ENCODE measurements at regions not wholly inside any gene's neighbourhood (a gene's known extent, or its start where the extent isn't known, plus 50 kb on each side); places are given as distances from the start of the nearest gene placed in this dataset.
"Not testable (repeated sequence)": the region's sequence is repeated elsewhere in the genome, so short reads cannot be mapped to it uniquely, and the experiment has no call there.

DNA sequence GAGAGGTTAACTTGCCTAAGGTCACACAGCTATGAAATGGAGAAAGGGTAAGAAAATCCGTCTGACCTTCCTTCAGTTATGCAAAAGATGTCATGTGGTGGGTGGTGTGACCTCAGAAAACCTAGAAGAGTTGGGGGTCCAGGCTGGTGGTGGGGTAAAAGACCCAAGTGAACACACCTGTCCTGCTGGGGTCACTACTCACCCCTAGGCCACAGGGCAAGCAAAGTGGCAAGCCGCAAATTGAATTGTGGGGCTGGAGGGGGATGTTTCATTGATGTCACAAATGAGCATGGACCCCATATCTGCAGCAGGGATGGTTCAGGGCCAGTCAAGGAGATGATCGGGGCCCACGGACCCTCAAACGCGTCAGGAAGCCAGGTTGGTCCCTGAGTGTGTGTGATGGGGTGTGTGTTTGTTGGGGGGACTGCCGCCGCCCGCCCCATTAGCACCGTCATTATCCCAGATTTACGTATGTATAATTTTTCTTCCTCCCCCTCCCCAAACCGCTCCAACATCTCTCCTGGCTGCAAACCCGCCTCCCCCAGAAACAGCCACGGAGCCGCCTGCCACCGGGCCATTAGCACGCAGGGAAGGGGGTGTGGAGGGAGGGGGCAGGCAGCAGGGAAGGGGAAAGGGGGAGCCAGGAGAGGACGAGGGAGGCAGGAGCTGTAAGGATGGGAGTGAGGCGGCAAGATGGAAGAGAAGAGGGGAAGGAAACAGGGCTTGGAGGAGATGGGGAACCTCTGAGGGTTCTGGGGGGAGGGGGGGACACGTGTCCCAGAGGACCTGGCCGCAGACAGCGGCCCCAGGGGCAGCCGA lies 157.4 kb downstream of the CRLF3 start:
- peak overlapping the region; percentile 56; the same call in 1 of the 2 replicates for H3K4me3 ChIP-seq
- not testable (repeated sequence) for H3K9me3 ChIP-seq

DNA sequence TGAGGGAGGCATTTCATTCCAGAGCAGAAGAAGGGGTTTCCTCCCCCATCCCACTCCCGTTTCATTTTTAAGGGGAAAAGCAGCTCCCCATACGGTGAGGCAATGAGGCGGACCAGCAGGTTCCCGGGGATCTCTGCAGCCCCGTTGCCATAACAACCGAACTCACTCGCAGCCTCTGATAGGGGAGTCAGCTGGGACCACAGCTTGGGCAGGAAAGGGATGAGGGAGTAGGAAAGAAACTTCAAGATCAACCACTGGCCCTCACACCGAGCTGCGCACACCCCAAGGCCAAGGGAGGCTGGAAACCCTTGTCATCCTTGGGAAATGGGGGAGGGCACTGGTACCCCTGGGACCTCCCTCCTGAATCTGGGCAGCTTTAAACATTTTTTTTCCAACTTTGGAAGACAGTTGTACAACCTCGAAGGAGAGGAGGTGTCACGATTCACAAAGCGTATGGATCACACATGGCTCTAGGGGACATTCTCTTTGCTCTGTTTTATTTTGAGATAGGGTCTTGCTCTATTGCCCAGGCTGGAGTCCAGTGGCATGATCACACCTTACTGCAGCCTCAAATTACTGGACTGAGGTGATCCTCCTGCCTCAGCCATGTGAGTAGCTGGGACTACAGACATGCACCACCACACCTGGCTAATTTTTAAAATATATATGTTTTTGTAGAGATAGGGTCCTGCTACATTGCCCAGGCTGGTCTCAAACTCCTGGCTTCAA lies 160.6 kb downstream of the CRLF3 start:
- not testable (repeated sequence) for H3K9ac ChIP-seq, H3K9me3 ChIP-seq, H3K4me3 ChIP-seq, H3K27ac ChIP-seq, H3K27me3 ChIP-seq, H4K20me1 ChIP-seq, H3K4me1 ChIP-seq, H3K36me3 ChIP-seq
- peak overlapping the region; percentile 24 for H3K4me2 ChIP-seq

More for the DNA sequence above, 157.4 kb downstream of the CRLF3 start:
- Histone ChIP-seq H3K4me2 (peak overlapping the region; percentile 57), H3K9ac (peak overlapping the region; percentile 60; the same call in 1 of the 2 replicates), H3K27ac (peak overlapping the region; percentile 63; the same call in 1 of the 2 replicates)
- H3K27me3 ChIP-seq, H4K20me1 ChIP-seq, H3K4me1 ChIP-seq, H3K36me3 ChIP-seq: not testable (repeated sequence)

DNA sequence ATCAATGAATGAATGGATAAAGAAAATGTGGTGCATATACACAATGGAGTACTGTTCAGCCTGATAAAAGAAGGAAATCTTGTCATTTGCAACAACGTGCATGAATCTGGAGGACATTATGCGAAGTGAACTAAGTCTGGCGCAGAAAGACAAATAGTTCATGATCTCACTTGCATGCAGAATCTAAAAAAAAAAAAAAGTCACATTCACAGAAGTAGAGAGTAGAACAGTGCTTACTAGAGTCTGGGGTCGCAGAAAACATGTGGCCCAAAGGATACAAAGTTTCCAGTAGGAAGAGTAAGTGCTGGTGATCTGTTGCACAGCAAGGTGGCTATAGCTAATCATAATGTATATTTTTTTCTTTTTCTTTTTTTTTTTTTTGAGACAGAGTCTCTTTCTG lies 167.3 kb downstream of the CRLF3 start:
- not testable (repeated sequence) for H3K36me3 ChIP-seq, H3K9ac ChIP-seq, H3K4me2 ChIP-seq, H3K4me1 ChIP-seq, H3K4me3 ChIP-seq, H3K27ac ChIP-seq, H4K20me1 ChIP-seq, H3K9me3 ChIP-seq, H3K27me3 ChIP-seq

DNA sequence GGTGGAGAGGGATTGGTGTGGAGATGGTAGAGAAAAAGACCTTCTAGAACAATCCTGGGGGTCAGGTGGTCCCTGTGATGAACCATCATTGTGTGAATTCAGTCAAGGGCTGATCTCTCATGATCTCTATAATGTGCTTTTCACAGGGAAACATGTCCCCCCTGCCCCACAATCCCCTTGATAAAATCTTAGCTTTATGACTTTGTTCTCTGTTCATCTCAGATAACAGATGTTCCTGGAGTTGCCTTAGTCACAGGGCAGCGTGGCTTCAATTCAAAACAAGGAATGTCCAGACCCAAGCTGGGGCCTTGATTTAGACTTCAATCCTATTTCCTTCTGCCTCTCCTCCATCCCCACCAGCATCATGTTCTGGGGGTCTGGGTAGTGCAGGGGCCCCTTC lies 171.5 kb downstream of the CRLF3 start:
- not testable (repeated sequence) for H3K27me3 ChIP-seq, H3K9ac ChIP-seq, H3K27ac ChIP-seq, H3K4me2 ChIP-seq, H3K36me3 ChIP-seq, H3K4me1 ChIP-seq, H4K20me1 ChIP-seq, H3K9me3 ChIP-seq, H3K4me3 ChIP-seq

DNA sequence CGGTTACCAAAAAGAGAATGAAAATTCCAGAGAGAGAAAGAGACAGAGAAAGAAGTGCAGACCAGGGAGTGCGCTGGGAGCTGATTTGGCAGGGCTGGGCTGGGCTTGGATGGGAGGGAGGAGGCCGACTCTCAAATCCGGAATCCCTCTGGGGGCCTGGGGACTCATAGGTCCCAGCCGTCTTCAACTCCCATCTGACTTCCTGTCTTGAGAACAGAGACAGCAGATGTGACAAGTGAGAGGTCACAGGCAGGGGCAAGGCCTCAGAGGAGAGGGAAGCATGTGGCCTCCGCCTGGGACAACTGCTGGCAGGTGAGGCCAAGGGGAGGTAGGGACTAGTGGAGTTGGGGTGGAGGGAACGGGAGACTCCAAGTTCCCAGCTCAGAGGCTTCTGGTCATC lies 172.9 kb downstream of the GOSR1 start:
- not testable (repeated sequence) for H3K9ac ChIP-seq, H3K27ac ChIP-seq, H3K9me3 ChIP-seq, H4K20me1 ChIP-seq, H3K4me3 ChIP-seq, H3K27me3 ChIP-seq, H3K36me3 ChIP-seq
- Histone ChIP-seq H3K4me1 (peaks cover 18% of the 10 kb centered on the region), H3K4me2 (peak overlapping the region; percentile 36)

DNA sequence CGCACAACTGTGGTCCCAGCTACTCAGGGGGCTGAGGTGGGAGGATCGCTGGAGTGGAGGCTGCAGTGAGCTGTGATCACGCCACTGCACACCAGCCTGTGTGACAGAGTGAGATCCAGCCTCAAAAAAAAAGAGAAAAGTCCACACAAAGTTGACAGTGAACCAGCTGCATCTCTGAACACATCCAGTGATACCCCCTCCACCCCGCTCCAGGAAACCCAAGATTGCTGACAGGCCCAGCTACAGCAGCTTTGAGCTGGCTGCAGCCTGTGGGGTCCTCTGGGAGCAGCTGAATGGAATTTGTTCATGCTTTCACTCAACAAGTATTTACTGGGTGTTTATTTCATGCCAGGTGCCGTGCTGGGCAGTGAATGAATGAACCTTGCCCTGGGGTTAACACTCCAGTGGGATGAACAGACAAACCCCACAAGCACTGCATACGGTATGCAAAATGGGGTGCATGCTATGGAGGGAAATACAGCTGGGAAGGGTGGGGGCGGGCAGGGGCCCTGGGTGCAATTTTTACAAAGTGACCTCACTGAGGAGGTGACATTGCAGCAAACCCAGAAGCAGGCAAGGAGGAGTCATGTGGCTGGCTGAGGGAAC lies 170.9 kb downstream of the GOSR1 start:
- Histone ChIP-seq H3K4me1 (peaks cover 18% of the 10 kb centered on the region), H3K4me2 (peak overlapping the region; percentile 17; the same call in 1 of the 2 replicates)
- H3K9me3 ChIP-seq, H3K27me3 ChIP-seq, H3K27ac ChIP-seq, H3K9ac ChIP-seq, H3K36me3 ChIP-seq, H4K20me1 ChIP-seq, H3K4me3 ChIP-seq: not testable (repeated sequence)

DNA sequence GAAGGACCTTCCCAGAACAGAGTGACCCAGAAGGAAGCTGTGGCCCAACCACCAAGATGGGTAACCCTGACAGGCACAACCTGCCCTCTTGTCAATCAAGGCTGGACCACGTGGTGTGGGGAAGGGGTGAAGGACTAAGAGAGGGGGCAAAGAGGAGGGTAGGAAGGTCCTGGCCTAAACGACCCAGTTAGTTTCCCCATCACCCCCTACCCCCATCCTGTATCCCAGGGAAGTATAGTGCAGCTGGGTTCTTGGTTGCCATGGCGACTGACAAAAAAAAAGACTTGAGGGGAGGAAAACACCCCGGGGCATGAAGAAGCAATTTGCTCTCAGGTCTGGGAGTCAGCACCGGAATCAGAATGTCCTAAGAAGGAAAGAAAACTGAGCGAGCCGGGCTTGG lies 168.7 kb downstream of the GOSR1 start:
- H3K36me3 ChIP-seq, H3K27me3 ChIP-seq, H3K4me3 ChIP-seq, H3K27ac ChIP-seq, H3K9ac ChIP-seq, H3K9me3 ChIP-seq, H4K20me1 ChIP-seq, H3K4me2 ChIP-seq: not testable (repeated sequence)
- H3K4me1 ChIP-seq, result peaks cover 18% of the 10 kb centered on the region

DNA sequence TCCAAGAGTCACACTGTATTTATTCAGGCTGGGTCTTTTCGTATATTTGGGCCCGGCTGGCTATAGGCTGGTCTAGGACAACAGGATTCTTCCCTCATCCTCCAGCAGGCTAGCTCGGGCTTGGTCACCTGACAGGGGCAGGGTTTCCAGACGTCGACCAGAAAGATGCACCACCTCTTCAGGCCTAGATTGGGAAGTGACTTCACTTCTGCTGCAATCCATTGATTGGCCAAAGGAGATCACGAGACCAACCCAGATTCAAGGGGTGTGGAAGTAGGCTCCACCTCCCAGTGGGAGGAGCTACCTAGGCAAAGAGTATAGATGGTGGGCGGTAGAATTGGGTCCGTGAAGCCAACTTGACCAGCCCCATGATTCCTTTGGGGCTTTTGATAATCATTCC lies 167.5 kb downstream of the GOSR1 start:
- H3K9me3 ChIP-seq, result not testable (repeated sequence)
- peaks cover 14% of the 10 kb centered on the region for H3K4me1 ChIP-seq

DNA sequence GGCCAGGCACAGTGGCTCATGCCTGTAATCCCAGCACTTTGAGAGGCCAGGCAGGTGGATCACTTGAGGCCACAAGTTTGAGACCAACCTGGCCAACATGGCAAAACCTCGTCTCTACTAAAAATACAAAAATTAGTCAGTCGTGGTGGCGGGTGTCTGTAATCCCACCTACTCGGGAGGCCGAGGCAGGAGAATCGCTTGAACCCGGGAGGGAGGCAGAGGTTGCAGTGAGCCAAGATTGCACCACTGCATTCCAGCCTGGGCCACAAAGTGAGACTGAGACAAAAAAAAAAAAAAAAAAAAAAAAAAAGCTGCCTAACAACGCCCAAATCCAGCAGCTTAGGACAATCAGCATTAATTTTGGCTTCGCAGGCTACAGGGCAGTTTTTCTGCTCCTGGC lies 167.1 kb downstream of the GOSR1 start:
- H3K4me1 ChIP-seq, result peaks cover 14% of the 10 kb centered on the region
- not testable (repeated sequence) for H3K4me2 ChIP-seq, H3K36me3 ChIP-seq, H3K27ac ChIP-seq, H3K4me3 ChIP-seq, H3K9ac ChIP-seq, H4K20me1 ChIP-seq, H3K27me3 ChIP-seq, H3K9me3 ChIP-seq

More for the DNA sequence above, 167.5 kb downstream of the GOSR1 start:
- not testable (repeated sequence) for H3K27ac ChIP-seq, H3K36me3 ChIP-seq, H3K4me2 ChIP-seq, H3K9ac ChIP-seq, H4K20me1 ChIP-seq, H3K27me3 ChIP-seq, H3K4me3 ChIP-seq

DNA sequence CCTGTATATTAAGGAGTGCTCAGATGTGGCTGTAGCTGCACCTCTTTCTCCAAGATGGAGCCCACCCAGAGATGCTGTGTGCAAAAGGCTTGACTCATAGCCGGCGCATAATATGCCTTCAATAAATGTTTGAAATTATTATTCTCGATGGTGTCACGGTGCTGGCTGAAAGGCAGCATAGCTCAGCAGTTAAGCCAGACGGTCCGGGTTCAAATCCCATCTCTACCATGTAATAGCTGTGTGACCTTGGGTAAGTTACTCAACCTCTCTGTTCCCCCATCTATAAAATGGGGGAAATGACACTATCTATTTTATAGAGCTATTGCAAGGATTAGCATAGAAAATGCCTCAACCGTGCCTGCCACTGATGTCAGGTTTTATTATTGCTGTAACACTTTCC lies 164.2 kb downstream of the GOSR1 start:
- not testable (repeated sequence) for H3K4me3 ChIP-seq, H4K20me1 ChIP-seq

DNA sequence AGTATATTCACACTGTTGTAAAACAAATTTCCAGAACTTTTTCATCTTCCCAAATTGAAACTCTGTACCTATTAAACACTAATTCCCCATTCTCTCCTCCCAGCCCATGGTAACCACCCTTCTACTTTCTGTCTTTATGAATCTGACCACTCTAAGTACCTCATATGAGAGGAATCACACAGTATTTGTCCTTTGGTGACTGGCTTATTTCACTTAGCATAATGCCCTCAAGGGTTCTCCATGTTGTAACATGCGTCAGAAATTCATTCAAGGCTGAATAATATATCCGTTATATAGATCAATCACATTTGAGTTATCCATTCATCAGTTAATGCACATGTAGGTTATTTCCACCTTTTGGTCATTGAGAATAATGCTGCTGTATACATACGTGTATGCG lies 162.2 kb downstream of the GOSR1 start:
- not testable (repeated sequence) for H3K4me3 ChIP-seq, H3K9me3 ChIP-seq, H3K27ac ChIP-seq, H3K36me3 ChIP-seq, H4K20me1 ChIP-seq, H3K9ac ChIP-seq, H3K4me1 ChIP-seq, H3K27me3 ChIP-seq, H3K4me2 ChIP-seq

More for the DNA sequence above, 164.2 kb downstream of the GOSR1 start:
- not testable (repeated sequence) for H3K4me1 ChIP-seq, H3K9me3 ChIP-seq, H3K4me2 ChIP-seq, H3K36me3 ChIP-seq, H3K27ac ChIP-seq, H3K27me3 ChIP-seq, H3K9ac ChIP-seq

DNA sequence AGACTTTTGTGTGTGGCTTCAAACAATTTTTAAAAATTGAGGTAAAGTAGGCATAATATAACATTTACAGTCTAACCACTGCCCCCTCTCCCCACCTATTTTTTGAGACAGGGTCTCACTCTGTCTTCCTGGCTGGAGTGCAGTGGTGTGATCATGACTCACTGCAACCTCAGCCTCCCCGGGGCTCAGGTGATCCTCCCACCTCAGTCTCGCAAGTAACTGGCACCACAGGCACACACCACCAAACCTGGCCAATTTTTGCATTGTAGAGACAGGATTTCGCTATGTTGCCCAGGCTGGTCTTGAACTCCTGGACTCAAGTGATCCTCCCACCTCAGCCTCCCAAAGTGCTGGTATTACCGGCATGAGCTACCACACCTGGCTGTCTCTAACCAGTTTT lies 161.8 kb downstream of the GOSR1 start:
- not testable (repeated sequence) for H3K36me3 ChIP-seq, H4K20me1 ChIP-seq, H3K4me3 ChIP-seq, H3K27ac ChIP-seq, H3K27me3 ChIP-seq, H3K9ac ChIP-seq, H3K9me3 ChIP-seq, H3K4me2 ChIP-seq, H3K4me1 ChIP-seq

DNA sequence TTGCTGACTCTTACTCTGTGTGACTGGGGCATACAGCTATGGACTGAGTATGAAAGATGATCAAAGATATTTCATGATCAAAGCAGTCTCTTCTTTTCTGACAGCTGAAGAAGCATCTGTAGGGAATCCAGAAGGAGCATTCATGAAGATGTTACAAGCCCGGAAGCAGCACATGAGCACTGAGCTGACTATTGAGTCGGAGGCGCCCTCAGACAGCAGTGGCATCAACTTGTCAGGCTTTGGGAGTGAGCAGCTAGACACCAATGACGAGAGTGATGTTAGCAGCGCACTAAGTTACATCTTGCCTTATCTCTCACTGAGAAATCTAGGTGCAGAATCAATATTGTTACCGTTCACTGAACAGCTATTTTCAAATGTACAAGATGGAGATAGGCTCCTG lies 154.4 kb downstream of the GOSR1 start:
- not testable (repeated sequence) for H3K4me3 ChIP-seq, H3K9me3 ChIP-seq, H4K20me1 ChIP-seq, H3K27me3 ChIP-seq, H3K4me2 ChIP-seq, H3K27ac ChIP-seq, H3K9ac ChIP-seq, H3K4me1 ChIP-seq
- peaks cover 27% of the 10 kb centered on the region for H3K36me3 ChIP-seq

DNA sequence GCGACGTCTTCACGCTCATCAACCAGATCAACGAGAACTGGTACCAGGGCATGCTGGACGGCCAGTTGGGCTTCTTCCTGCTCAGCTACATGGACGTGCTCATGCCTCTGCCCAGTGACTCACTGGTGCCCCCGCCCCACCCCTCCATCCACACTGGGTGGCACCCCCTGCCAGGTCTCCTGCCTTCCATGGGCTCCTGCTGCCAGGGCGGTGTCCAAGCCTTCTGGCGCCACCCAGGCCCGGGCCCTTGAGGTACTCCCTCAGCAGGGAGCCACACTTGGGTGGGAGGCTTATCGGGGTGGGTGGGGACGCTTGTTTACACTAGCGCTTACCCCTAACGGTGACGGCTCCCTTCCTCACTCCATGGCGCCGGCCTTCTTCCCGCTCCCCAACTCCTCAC lies 148.2 kb downstream of the GOSR1 start:
- not testable (repeated sequence) for H3K27ac ChIP-seq, H3K9ac ChIP-seq, H3K4me1 ChIP-seq, H3K27me3 ChIP-seq, H3K4me2 ChIP-seq, H3K9me3 ChIP-seq, H4K20me1 ChIP-seq, H3K4me3 ChIP-seq
- peaks cover 25% of the 10 kb centered on the region for H3K36me3 ChIP-seq

Measured in BLaER1 (cell line).